IMR-90 (cell line): ENCODE measurements at regions not wholly inside any gene's neighbourhood (a gene's known extent, or its start where the extent isn't known, plus 50 kb on each side); places are given as distances from the start of the nearest gene placed in this dataset.

Source experiments
- ATAC-seq: fragments of 200-7000 bp; cut with Tn5 transposase; 2 replicates; pipeline ENCODE4 v1.9.1; 2020; ENCODE audit warnings: low read depth, mild to moderate bottlenecking, moderate library complexity
- BruUV-seq: library from RNA; stranded (reverse); fragments of 400-500 nt; replicated peaks from 2 replicates; lab custom pipeline; 2021; lab: Mats Ljungman, UMichigan
- CTCF ChIA-PET: fragments of 300-600 bp; formaldehyde crosslinking; extraction: SDS; loops from one replicate; lab custom pipeline; 2021; ENCODE audit warnings: antibody characterized with exemption; lab: Yijun Ruan, JAX
- POLR2A ChIA-PET: fragments of 300-600 bp; sonication (Branson Sonifier 250); formaldehyde crosslinking; loops from one replicate; lab custom pipeline; 2022; ENCODE audit warnings: antibody characterized with exemption; ENCODE audit not compliant: unreplicated experiment; lab: Charles Lee
- DNase-seq: peaks from one replicate; pipeline ENCODE4 v3.0.0; 2013
- H2AFZ ChIP-seq: replicated peaks from 2 replicates; pipeline ENCODE3; 2013; ENCODE audit warnings: low read length, mild to moderate bottlenecking; ENCODE audit not compliant: poor library complexity
- H2AK5ac ChIP-seq: 2 replicates; pipeline ENCODE4 v1.6.1; 2013; ENCODE audit warnings: low read depth, low read length, inconsistent platforms
- H2AK9ac ChIP-seq: replicated peaks from 2 replicates; pipeline ENCODE3; 2013; ENCODE audit warnings: mild to moderate bottlenecking, low read depth, low read length, moderate library complexity; ENCODE audit not compliant: poor library complexity
- H2BK120ac ChIP-seq: 2 replicates; pipeline ENCODE4 v1.6.1; 2013; ENCODE audit warnings: low read depth, low read length, inconsistent platforms
- H2BK15ac ChIP-seq: 3 replicates; pipeline ENCODE4 v1.6.1; 2013; ENCODE audit warnings: low read depth, low read length, inconsistent platforms
- H2BK20ac ChIP-seq: 2 replicates; pipeline ENCODE4 v1.6.1; 2013; ENCODE audit warnings: low read depth, mild to moderate bottlenecking, inconsistent platforms, low read length, moderate library complexity
- H2BK5ac ChIP-seq: 2 replicates; pipeline ENCODE4 v1.6.1; 2013; ENCODE audit warnings: mild to moderate bottlenecking, low read depth, low read length, inconsistent platforms; ENCODE audit not compliant: poor library complexity, severe bottlenecking
- H3K14ac ChIP-seq: replicated peaks from 2 replicates; pipeline ENCODE4 v1.6.1; 2013; ENCODE audit warnings: low read depth, low read length, inconsistent platforms
- H3K18ac ChIP-seq: 2 replicates; pipeline ENCODE4 v1.6.1; 2013; ENCODE audit warnings: low read depth, low read length, control low read depth
- H3K23ac ChIP-seq: 2 replicates; pipeline ENCODE4 v1.6.1; 2013; ENCODE audit warnings: low read depth, low read length, inconsistent platforms
- H3K27ac ChIP-seq: 2 replicates; pipeline ENCODE4 v1.5.1; 2013; ENCODE audit warnings: mild to moderate bottlenecking, control low read depth, low read length; ENCODE audit not compliant: insufficient read depth
- H3K27me3 ChIP-seq: 2 replicates; pipeline ENCODE4 v1.6.1; 2013; ENCODE audit warnings: low read length; ENCODE audit not compliant: control insufficient read depth, insufficient read depth
- H3K36me3 ChIP-seq: 2 replicates; pipeline ENCODE4 v1.6.1; 2013; ENCODE audit warnings: low read length, mixed read lengths; ENCODE audit not compliant: control insufficient read depth, insufficient read depth
- H3K4ac ChIP-seq: 2 replicates; pipeline ENCODE4 v1.6.1; 2013; ENCODE audit warnings: low read depth, low read length, inconsistent platforms
- H3K4me1 ChIP-seq: 2 replicates; pipeline ENCODE4 v1.6.1; 2013; ENCODE audit warnings: low read length, mixed read lengths; ENCODE audit not compliant: control insufficient read depth, insufficient read depth
- H3K4me2 ChIP-seq: 2 replicates; pipeline ENCODE4 v1.6.1; 2013; ENCODE audit warnings: low read depth, mild to moderate bottlenecking, control low read depth, low read length, moderate library complexity
- H3K4me3 ChIP-seq: 2 replicates; pipeline ENCODE4 v1.5.1; 2013; ENCODE audit warnings: low read depth, mild to moderate bottlenecking, control low read depth, low read length, moderate library complexity; ENCODE audit not compliant: insufficient read depth
- H3K56ac ChIP-seq: 2 replicates; pipeline ENCODE4 v1.6.1; 2013; ENCODE audit warnings: low read length, inconsistent platforms; ENCODE audit not compliant: insufficient read depth; ENCODE audit errors: extremely low read depth
- H3K79me1 ChIP-seq, 2 experiments: 2 replicates each; pipeline ENCODE4 v1.6.1; 2013; ENCODE audit warnings: low read length in 2 of 2, inconsistent platforms in 1 of 2, low read depth in 1 of 2
- H3K9ac ChIP-seq: 2 replicates; pipeline ENCODE4 v1.6.1; 2013; ENCODE audit warnings: low read depth, low read length, control low read depth
- H3K9me1 ChIP-seq: 2 replicates; pipeline ENCODE4 v1.6.1; 2013; ENCODE audit warnings: low read length, inconsistent platforms; ENCODE audit not compliant: insufficient read depth
- H3K9me3 ChIP-seq: 2 replicates; pipeline ENCODE4 v1.6.1; 2013; ENCODE audit warnings: low read length; ENCODE audit not compliant: control insufficient read depth, insufficient read depth
- H4K20me1 ChIP-seq: 2 replicates; pipeline ENCODE4 v1.6.1; 2013; ENCODE audit warnings: low read length, inconsistent platforms; ENCODE audit not compliant: insufficient read depth
- H4K5ac ChIP-seq: 2 replicates; pipeline ENCODE4 v1.6.1; 2013; ENCODE audit warnings: mild to moderate bottlenecking, low read depth, low read length, control low read depth
- H4K8ac ChIP-seq, 2 experiments: 2 replicates each; pipeline ENCODE4 v1.6.1; 2013; ENCODE audit warnings: low read depth in 2 of 2, low read length in 2 of 2, control low read depth in 1 of 2, inconsistent platforms in 1 of 2
- H4K91ac ChIP-seq: 2 replicates; pipeline ENCODE4 v1.6.1; 2013; ENCODE audit warnings: low read depth, low read length, inconsistent platforms; ENCODE audit not compliant: insufficient read depth
- CHD1 ChIP-seq: IDR thresholded peaks from 2 replicates; pipeline ENCODE4 v1.6.1; 2012; ENCODE audit warnings: low read depth, low read length, improper control_type of control experiment
- WGBS, 2 experiments: methylation state at CpG; one replicate each; pipeline versions ENCODE4 v1.1.5 to v1.1.7; 2013; ENCODE audit warnings: missing lambda C conversion rate in 2 of 2; ENCODE audit not compliant: insufficient read length in 1 of 2; ENCODE audit errors: extremely low coverage in 2 of 2; 5-methylcytosine and 5-hydroxymethylcytosine counted together
- dilution Hi-C: fragments of 300-500 bp; cut with HindIII; formaldehyde crosslinking; loops from one replicate; pipeline ENCODE4 v1.14.3; 2018; ENCODE audit warnings: low sequenced_read_pairs; ENCODE audit not compliant: unreplicated experiment
- in situ Hi-C: fragments of 300-500 bp; cut with MboI; formaldehyde crosslinking; loops from 3 replicates; pipeline ENCODE4 v1.14.3; 2019; ENCODE audit warnings: low sequenced_read_pairs, inconsistent platforms, mixed read lengths
- intact Hi-C: fragments of 100-400 bp; cut with micrococcal nuclease; formaldehyde crosslinking; loops from 2 replicates; pipeline ENCODE4 v1.10.0; 2022
- TF ChIP-seq, protein P1 (sequence below): fragments of 150-350 bp; IDR thresholded peaks from 2 replicates; pipeline ENCODE4 v1.6.1; 2017; ENCODE audit warnings: mild to moderate bottlenecking, antibody characterized with exemption, low read length, low read depth

- Histone ChIP-seq H4K20me1 (no peaks in the 10 kb centered on the region), H3K9ac (no peak overlapping the region), H2AK5ac (no peak overlapping the region), H3K23ac (no peak overlapping the region), H2BK20ac (no peak overlapping the region), H2BK120ac (no peak overlapping the region), H3K18ac (no peak overlapping the region), H4K5ac (no peak overlapping the region), H3K14ac (no peak overlapping the region), H3K4me2 (no peak overlapping the region), H3K27me3 (no peaks in the 10 kb centered on the region), H3K9me3 (no peaks in the 10 kb centered on the region), H3K4me3 (no peak overlapping the region), H3K56ac (no peak overlapping the region), H4K8ac (no peak overlapping the region), H3K4ac (no peak overlapping the region), H3K27ac (no peak overlapping the region), H2AK9ac (no peak overlapping the region), H3K79me1 (no peaks in the 10 kb centered on the region), H4K91ac (no peak overlapping the region), H2BK5ac (no peak overlapping the region), H3K4me1 (no peaks in the 10 kb centered on the region), H3K9me1 (no peaks in the 10 kb centered on the region), H3K36me3 (no peaks in the 10 kb centered on the region), H2AFZ (no peak overlapping the region), H2BK15ac (no peak overlapping the region)
- no peak for ATAC-seq
- BruUV-seq: no TSS peak
- dilution Hi-C loops (no loop called here), in situ Hi-C loops (no loop called here), intact Hi-C loops (no loop called here)
- POLR2A ChIA-PET: no interaction called here
- CTCF ChIA-PET: no interaction called here
- WGBS, 2 experiments: no CpG with 5 or more reads among the region's 3 CpGs
- DNase-seq: peak; percentile 38
- TF ChIP-seq, protein P1, sequence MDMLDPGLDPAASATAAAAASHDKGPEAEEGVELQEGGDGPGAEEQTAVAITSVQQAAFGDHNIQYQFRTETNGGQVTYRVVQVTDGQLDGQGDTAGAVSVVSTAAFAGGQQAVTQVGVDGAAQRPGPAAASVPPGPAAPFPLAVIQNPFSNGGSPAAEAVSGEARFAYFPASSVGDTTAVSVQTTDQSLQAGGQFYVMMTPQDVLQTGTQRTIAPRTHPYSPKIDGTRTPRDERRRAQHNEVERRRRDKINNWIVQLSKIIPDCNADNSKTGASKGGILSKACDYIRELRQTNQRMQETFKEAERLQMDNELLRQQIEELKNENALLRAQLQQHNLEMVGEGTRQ: peak; percentile 20; the same call in 1 of the 2 replicates
- TF ChIP-seq CHD1: no peak
These were observed 439.1 kb upstream of the KIF2A start for GRCh38 chr5:61866930-61867329.
